ENCODE measurements at regions not wholly inside any gene's neighbourhood (a gene's known extent, or its start where the extent isn't known, plus 50 kb on each side); places are given as distances from the start of the nearest gene placed in this dataset.

DNA sequence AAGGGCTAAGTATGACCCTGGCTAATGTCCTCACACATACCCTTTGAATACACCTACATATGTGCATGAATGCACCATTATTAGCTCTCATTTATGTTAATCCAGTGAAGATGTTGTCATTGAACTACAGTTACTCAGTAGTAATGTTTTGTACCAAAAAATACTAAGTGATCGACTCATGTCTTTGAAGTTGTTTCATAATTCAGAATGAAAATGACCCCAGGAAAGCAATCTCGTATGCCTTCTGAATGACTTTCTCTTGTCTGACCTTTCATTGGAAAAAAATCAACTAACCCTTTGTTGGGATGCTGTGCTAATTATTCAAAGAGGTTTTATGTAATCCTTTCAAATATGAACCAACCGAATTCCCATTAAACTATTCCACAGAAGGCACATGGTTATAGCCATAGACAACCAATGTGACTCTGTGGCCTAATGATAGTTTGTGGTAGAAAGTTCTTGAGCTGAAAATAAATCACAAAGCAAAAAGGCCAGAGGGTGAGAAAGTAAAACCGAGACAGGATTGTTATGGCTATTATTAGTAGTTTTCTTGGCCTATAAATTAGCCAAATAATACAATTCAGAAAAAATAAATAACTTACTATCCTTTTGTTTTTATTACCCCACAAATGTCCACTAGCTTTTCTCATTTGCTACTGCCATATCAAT is 86.8 kb upstream of the STARD13 start:
- peak; percentile 9 for DNase-seq (ENCODE audit: low read depth)

DNA sequence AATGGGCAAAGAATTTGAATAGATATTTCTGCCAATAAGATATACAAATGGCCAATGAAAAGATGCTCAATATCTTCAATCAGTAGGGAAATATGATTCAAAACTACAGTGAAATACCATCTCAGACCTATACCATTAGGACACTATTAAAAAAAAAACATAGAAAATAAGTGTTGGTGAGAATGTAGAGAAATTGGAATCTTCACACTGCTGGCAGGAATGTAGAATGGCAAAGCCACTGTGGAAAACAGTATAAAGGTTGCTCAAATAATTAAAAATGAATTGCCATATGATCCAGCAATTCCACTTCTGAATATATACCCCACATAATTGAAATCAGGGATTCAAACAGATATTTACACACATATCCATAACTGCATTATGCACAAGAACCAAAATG is 88.1 kb upstream of the STARD13 start:
- no peak for DNase-seq (ENCODE audit: low read depth)

DNA sequence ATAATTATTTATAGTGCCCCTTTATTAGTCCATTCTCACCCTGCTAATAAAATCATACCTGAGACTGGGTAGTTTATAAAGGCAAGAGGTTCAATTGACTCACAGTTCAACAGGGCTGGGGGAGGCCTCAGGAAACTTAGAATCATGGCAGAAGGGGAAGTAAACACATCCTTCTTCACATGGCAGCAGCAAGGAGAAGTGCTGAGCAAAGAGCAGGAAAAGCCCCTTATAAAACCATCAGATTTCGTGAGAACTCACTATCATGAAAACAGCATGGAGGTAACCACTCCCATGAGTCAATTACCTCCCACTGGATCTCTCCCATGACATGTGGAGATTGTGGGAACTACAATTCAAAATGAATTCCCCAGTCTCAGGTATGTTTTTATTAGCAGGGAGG is 89.9 kb upstream of the STARD13 start:
- peak; percentile 3 for DNase-seq (ENCODE audit: low read depth)

DNA sequence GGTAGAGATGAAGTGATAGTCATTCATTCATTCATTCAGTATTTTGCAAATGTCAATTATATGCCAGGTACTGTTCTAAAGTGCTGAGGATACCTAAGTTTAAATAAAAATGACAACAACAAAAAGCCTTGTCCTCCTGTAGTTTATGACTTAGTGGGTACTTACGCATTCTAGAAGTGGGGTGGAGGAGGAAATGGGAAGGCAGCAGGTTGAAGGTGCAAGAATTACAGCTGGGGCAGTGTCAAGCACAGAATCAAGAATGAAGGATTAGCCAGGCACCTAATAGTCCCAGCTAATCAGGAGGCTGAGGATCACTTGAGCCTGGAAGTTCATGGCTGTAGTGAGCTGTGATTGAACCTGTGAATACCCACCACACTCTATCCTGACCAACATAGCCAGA is 90.7 kb upstream of the STARD13 start:
- no peak for DNase-seq (ENCODE audit: low read depth)

DNA sequence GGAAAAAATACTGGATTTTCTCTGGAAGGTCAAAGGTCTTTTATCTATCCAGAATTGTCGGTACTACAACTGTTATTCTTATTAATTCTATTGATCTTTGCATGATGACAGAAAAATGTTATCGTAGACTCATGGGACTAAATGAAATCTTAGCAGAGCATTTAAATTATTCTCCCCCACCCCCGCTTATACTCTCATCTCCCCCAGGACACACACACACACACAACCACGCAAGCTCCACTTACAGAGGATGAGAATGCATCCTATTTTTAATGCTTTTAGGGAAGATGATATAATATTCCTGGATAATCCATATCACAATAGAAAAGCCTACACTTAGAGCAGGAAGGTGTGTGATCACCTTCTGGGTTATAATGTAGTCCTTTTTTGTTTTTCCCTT is 91.9 kb upstream of the STARD13 start:
- no peak for DNase-seq (ENCODE audit: low read depth)

DNA sequence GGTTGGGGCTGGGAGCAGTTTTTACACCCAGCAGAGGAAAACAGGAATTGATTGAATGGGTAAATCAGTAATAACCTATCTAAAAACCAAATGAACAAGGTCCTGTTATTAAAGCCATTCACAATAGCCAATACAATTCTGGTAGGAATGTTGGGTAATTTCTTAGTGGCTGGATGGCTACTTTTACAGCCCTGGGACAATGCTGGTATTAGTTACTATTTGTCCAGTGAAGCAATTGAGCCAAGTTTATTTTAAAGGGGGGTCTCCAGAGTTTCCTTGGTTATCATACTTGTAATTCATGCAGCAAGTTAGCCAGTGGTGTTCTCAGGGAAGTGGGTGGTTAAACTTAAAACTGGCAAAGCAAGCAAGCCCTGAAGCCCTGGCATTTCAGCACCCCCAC is 92.3 kb upstream of the STARD13 start:
- DNase-seq (ENCODE audit: low read depth) = no peak

DNA sequence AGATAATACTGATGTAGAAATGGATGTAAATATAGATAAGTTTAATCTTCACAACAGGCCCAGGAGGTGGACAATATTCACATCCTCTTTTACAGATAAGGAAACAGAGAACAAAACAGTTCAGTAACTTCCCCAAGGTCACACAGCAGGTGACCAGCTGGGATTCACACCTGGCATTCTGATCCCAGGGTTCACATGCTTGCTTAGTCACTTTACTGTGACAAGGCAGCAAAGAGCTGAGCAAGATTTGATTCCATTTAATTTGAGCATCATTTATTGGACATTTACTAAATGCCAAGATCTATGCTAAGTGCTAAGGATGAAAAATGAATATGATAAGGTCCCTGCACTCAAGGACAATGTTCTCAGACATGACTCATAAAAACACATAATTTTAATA is 94.1 kb upstream of the STARD13 start:
- DNase-seq (ENCODE audit: low read depth) = no peak

DNA sequence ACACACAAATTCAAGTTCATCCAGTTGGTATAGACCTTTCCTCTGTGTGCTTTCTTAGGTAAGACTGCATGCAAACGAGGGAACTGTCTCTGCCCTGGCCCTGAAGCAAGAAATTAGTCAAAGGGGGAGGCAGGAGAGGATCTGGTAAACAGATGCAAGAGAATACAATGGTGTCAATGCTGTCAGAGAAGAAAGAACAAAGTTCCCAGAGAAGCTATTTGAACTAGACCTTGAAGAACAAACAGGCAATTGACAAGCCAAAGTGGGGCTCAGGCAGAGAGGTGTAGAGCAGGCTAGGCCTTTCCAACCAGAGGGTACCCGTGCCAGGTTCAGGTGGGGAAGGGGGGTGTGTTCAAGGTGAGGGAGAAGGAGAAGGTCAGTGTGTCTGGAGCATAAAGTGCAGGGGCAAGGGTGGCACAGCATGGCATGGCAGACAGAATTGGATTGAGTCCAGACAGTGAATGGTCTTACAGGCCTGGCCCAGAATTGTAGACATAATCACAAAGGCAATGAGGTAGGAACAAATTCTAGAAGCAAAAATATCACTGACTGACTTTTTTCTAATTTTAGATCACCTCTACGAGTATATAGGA is 95.0 kb upstream of the STARD13 start:
- DNase-seq (ENCODE audit: low read depth) = no peak

DNA sequence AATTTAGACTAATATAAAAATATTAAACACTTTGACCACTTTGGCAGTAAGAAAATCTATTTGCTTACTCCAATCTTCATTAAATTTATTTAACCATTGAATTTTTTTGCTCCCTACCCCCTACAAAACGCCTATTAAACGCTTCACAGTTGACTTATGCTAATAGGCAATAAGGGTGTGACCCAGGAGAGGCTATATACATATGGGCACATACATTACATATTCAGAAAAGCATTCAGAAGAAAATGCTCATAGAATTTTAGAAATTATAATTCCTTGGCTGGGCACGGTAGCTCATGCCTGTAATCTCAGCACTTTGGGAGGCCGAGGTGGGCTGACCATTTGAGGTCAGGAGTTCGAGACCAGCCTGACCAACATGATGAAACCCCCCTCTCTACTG is 95.6 kb upstream of the STARD13 start:
- no peak for DNase-seq (ENCODE audit: low read depth)

DNA sequence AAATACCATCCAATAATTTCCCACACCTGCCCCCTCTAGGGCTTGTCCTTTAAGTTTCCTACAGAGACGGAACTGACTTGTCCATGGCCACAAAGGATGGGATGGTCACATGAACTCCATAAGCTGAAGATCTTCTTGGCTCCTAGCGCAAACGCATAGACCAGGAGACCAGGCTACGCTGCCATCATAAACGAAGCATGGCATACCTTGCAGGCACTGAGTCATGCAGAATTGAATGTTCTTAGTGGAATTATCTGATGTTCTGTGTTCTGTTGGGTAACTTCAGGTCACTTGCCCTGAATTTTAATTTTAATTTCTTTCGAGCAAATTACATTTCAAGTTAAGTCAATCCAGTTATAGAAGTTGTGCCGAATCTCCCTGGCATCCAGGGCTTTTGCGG is 96.4 kb upstream of the STARD13 start:
- DNase-seq (ENCODE audit: low read depth) = no peak

DNA sequence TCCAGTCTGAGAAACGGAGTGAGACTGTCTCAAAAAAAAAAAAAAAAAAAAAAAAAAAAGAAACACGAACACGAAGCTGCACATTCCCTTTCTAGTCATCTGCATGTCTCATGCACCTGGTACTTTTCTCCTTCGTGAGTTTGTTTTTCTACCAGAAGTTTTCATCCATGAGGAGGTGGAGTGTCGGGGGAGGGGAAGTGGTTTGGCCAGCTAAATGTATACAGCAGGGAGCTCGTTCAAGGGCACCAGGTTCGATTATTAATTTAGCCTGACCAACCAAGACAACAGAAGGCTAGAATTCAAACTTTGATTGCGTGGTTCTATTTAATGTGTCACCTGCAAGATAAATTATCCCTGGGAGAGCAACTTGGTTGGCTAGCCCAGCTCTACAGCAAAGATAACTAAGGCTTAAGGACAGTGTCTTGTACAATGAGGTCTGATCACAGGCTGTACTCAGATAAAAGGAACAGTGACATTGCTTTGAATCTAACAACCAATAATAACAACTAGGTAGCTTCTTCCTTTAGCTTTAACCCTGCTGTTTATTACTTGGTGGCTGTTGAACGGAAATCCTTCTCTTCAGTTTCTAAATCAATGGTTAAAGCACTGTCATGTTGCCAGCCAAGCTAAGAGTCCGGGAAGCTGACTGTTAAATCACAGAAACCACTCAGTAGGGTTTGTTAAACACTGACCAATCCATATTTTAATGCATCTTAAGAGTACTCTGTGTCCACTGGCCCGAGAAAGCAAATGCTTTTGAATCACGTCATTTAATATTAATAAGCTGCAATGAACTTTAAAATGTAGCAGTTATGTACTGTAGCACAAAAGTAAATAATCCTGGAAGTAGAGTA is 98.4 kb upstream of the STARD13 start:
- DNase-seq (ENCODE audit: low read depth) = no peak

DNA sequence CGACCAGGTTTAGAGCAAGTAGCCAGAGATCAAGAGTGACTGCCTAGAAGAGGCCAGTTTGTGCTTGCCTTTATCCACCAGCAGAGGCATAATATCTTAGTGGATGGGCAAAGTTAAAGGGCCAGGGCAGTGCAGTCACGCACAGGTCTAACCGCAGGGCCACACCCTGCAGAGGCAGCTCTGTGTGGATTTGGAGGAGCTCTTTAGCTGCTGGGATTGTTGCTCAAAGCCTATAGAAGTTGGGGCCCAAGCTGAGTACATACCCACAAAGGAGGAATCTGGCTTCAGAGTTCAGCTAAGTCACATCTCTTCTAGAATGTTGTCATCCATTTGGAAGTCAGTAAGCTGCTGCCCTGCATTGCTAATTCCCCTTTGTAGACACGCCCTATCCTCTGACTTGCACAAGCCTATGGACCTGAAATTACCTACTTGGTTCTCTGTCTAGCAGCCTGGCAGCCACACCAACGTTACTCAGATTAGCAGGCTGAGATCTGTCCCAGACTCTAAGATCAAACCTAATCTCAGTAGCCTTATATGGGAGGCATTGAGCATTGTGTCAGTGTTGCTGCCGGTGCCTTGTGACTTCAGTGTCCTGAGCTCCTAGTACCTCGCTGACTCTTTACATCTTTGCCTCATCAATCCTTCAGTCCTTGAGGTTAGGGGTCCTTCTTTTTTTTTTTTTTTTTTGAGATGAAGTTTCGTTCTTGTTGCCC is 102.9 kb upstream of the STARD13 start:
- peak; percentile 3 for DNase-seq (ENCODE audit: low read depth)

DNA sequence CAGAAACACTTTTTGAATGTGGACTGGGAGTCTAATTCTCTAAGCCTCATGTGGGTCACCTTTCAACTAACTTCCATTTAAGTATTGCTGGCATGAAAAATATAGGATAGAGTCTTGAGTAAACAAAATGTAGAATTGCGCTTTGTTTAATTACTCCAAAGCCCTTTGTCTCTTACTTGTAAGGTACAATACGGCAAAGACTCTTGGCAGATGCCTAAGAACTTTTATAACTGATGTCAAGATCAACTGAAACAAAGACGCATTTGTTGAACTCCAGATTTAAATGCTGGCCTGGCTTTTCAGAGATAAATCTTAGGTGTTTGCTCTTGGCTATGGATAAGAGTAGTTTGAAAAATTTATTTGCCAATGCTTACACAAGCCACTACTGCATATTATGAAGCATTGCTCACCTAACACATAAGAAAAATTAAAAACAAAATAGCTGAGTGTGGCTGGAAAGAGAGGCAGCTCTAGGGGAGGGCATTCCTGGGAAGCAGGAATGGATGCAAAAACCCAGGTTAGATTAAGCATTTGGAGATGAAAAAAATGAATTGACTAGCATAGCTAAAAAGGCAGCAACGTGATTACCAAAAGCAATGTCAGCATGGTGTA is 107.3 kb upstream of the STARD13 start:
- no peak for DNase-seq (ENCODE audit: low read depth)

DNA sequence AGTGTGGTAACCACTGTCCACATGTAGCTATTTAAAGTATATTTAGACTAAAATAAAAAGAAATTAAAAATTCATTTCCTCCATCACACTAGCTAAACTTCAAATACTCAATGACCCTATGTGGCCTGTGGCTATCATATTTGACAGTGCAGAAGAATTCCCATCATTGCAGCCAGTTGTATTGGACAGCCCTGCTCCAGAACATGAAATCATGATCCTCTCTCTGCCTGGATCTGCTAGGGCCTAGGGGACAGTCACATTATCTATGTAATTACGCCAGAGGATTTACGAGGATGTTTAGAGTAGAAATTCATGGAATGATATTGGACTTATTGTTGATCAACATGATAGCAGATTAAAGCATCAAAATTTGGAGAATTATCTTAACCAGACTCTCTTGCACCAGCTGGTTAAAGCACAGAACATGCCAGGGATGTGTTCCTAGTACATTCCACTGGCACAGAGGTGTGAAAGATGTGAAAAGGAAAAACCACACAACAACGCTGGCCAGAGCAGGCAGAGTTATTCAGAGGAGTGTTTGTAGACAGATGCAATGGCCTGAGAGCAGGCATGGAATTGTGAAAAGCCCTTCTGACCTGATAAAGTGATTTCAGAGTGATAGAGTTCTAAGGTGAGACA is 108.9 kb upstream of the STARD13 start:
- DNase-seq (ENCODE audit: low read depth) = no peak

DNA sequence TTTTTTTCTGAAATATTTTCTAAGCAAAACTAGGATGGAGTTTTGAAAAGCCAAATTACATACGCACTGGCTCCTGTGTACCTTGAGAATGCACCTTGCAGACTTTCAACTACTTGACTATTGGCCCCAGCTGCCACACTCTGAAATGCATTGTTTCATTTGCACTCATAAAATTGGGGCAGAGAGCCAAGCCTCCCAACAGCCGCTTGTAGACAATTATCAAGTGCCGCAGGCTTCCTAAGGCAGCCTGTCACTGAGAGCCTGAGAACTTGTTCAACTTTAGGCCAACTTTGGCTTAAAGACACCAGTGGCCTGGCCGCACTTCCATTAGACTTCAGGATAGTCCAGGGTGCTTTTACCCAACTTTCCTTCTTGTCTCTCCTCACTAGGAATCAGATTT is 115.7 kb upstream of the STARD13 start:
- DNase-seq (ENCODE audit: low read depth) = no peak

DNA sequence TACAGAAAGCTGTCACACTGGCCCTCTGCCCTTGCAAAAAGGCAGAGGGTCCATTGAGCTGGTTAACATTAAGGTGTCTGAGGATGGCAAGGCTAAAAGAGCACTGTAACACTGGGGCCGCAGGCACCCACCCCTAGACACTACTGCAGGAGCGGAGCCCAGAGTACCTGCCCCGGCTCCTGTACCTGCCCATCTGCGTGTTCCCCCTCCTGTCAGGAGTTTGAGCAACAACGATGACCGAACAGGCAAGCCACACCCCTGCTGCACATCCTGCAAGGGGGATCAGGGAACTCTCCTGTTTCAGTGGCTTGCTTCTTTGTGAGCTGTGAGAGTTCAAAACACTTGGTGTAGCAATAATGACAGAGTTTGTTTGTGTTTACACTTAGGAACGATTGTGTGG is 117.4 kb upstream of the STARD13 start:
- no peak for DNase-seq (ENCODE audit: low read depth)

DNA sequence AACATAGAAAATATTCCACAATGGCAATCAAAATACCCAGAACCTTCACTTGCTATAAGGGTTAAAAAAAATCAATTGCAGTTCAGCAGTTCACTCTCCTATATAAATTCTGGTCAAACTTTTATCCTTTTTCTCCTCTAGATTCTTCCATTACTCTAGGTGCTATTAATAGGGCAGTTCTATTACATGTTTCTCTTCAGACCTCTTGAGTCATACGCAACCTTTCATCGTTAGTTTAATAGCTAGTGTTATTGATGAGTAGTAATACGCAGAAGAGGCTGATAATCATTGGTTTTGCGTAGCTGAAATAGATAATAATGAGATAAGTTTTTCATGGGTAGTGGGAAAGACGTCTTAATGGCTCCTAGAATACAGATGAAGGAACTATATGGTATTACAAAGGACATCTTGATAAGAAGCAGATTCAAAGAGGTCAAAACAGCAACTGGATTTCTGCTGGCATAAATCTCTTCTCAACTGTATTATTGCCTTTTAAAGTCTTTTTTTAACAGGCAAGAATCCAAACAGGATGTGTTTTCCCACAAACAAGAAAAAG is 118.3 kb upstream of the STARD13 start:
- no peak for DNase-seq (ENCODE audit: low read depth)

DNA sequence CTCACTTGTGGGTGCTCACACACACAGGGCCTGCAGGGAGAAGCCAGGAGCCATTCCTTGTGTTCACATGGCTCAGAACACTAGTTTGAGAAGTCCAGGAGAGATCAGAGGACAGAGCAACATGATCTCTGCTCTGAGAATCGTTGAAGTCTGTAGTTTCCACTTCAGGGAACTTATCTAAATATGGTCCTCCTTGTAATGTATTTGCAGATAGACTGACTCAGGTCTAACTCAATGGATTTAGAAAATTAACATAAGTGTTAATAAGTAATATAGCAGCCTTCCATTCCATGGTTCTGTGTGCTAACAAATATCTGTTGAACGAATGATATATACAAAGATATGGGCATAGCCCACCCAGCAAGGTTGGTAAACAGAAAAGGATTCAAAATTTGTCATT is 119.8 kb upstream of the STARD13 start:
- no peak for DNase-seq (ENCODE audit: low read depth)

DNA sequence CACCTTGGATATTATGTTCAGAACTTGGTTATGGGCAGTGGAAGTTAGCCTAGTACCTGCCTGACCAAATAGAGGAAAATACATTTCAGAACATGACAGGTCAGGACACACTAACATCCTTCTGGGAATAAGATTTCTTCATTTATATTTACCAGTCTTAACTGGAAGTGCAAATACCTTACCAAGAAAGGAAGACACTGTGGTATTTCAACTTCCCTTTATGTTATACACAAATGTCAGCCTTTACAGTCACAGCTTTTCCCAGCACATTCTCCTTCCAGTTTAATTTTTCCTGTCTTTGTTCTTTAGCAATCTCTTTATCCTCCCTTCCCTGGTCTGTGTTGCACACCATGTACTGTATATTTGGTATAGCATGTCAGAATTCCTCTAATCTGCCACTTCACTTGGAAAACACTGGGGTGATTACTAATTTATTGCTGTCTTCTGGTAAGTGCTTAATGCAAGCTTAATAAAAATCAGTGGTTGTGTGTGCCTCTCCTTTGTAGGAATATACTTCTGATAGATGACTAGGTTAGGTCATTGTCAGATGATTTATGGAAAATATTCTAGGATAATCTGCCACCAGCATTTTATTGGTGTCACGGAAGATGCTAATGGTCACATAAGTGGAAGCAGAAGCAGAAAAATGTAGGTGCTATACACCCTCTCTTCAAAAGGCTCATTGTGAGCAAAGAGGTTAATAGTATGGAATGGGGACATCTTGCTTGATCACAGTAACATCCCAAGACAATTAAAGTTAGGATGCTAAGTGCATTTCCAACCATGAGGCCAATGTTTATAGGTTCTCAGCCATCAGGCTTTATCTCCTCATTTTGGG is 124.3 kb upstream of the STARD13 start:
- no peak for DNase-seq (ENCODE audit: low read depth)

DNA sequence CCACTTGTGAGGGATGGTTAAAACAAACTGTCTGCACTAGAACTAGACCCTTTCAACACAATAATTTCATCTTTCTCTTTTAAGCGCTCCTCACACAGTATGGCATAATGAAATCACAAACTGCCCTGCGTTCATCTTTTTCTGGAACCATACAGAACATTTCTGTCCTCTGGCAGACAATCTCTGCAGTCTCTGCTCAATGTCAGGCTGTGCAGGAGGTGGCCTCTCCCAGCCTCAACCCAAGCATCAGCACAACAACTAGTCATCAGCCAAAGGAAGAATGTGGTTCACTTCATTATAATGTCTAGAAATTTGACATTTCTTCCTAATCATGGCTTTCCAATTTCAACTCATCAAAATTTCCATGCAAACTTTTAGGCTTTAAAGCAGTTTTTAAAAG is 125.1 kb upstream of the STARD13 start:
- DNase-seq (ENCODE audit: low read depth) = no peak

DNA sequence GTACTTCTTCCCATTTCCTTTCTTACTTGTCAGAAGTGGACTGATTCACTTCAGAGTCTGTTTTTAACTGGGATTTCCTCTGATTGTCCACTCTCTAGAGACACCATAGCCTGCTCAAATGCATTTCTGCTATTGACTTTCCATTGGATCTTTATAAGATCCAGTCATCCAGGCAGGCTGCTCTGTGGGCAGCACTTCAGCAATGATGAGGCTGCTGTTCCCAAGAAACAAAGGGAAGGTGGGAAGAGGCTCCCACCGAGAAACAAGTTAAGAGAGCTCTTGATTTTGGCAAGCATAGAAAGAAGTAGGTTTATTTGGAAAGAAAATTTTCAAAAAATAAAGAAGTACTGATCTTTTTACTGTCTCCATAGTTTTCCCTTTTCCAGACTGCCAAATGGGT is 125.8 kb upstream of the STARD13 start:
- no peak for DNase-seq (ENCODE audit: low read depth)
